Loucy (cell line): ENCODE measurements at regions not wholly inside any gene's neighbourhood (a gene's known extent, or its start where the extent isn't known, plus 50 kb on each side); places are given as distances from the start of the nearest gene placed in this dataset.

Experiments
- CTCF ChIP-seq: fragments of 200-600 bp; sonication (generic); conservative IDR thresholded peaks from 2 replicates; pipeline ENCODE4 v1.5.1; 2014; ENCODE audit warnings: mild to moderate bottlenecking, antibody characterized with exemption, low read length
- EZH2phosphoT487 ChIP-seq: fragments of 200-600 bp; IDR thresholded peaks from 2 replicates; pipeline ENCODE4 v1.6.1; 2018; ENCODE audit warnings: antibody characterized with exemption, mild to moderate bottlenecking, moderate library complexity, borderline replicate concordance

GRCh38 chr9:25396828-25397227 is 281.4 kb downstream of the TUSC1 start:
- TF ChIP-seq CTCF (no peak), EZH2phosphoT487 (no peak)
